SK-N-SH (cell line): ENCODE measurements at regions not wholly inside any gene's neighbourhood (a gene's known extent, or its start where the extent isn't known, plus 50 kb on each side); places are given as distances from the start of the nearest gene placed in this dataset.

ENCODE experiments used
- CTCF ChIA-PET: fragments of 300-600, 350-600 bp; formaldehyde crosslinking; extraction: SDS; loops from one replicate; lab custom pipeline; 2021; lab: Yijun Ruan, JAX
- POLR2A ChIA-PET: fragments of 350-600 bp; sonication (Branson Sonifier 250); formaldehyde crosslinking; extraction: SDS; loops from one replicate; lab custom pipeline; 2020; ENCODE audit warnings: antibody characterized with exemption, inconsistent platforms; lab: Yijun Ruan, JAX
- DNase-seq: peaks from one replicate; pipeline ENCODE4 v3.0.0; 2012
- H2AFZ ChIP-seq: fragments of 200-600 bp; sonication (generic); 2 replicates; pipeline ENCODE4 v1.8.1; 2016; ENCODE audit warnings: antibody characterized with exemption, mild to moderate bottlenecking, low read depth
- H3F3A ChIP-seq: fragments of 200-600 bp; sonication (generic); replicated peaks from 2 replicates; pipeline ENCODE3; 2016; ENCODE audit warnings: antibody characterized with exemption, mild to moderate bottlenecking; ENCODE audit not compliant: insufficient read depth
- H3K27ac ChIP-seq, 2 experiments: fragments of 200-500 bp in 1 of 2; fragments of 200-600 bp in 1 of 2; sonication (Bioruptor generic) in 1 of 2; sonication (generic), shearing (Covaris generic) in 1 of 2; 2 replicates each; pipeline versions ENCODE4 v1.5.1 to v1.6.1; 2014 to 2016; ENCODE audit warnings: low read depth in 2 of 2, inconsistent platforms in 1 of 2, low read length in 1 of 2, mild to moderate bottlenecking in 1 of 2, mixed read lengths in 1 of 2
- H3K27me3 ChIP-seq: fragments of 200-600 bp; sonication (generic), shearing (Covaris generic); 2 replicates; pipeline ENCODE4 v1.6.1; 2016; ENCODE audit warnings: mixed run types; ENCODE audit not compliant: insufficient read depth
- H3K36me3 ChIP-seq, 2 experiments: fragments of 200-500 bp in 1 of 2; fragments of 200-600 bp in 1 of 2; sonication (Bioruptor generic) in 1 of 2; sonication (generic) in 1 of 2; replicated peaks in 1 of 2; 2 replicates each; pipeline versions ENCODE3 to v1.5.1; 2014 to 2016; ENCODE audit warnings: low read length in 1 of 2, mild to moderate bottlenecking in 1 of 2; ENCODE audit not compliant: insufficient read depth in 2 of 2, control insufficient read depth in 1 of 2
- H3K4me1 ChIP-seq, 2 experiments: fragments of 200-500 bp in 1 of 2; fragments of 200-600 bp in 1 of 2; sonication (Bioruptor generic) in 1 of 2; sonication (generic), shearing (Covaris generic) in 1 of 2; 2 replicates each; pipeline versions ENCODE4 v1.5.1 to v1.6.1; 2014 to 2016; ENCODE audit warnings: low read depth in 1 of 2, low read length in 1 of 2, mixed run types in 1 of 2; ENCODE audit not compliant: insufficient read depth in 2 of 2, control insufficient read depth in 1 of 2
- H3K4me2 ChIP-seq: fragments of 200-600 bp; sonication (generic), shearing (Covaris generic); 2 replicates; pipeline ENCODE4 v1.6.1; 2017; ENCODE audit warnings: mixed run types
- H3K4me3 ChIP-seq, 2 experiments: fragments of 200-500 bp in 1 of 2; fragments of 200-600 bp in 1 of 2; sonication (Bioruptor generic) in 1 of 2; sonication (generic), shearing (Covaris generic) in 1 of 2; 2 replicates each; pipeline versions ENCODE4 v1.5.1 to v1.8.1; 2014 to 2016; ENCODE audit warnings: low read depth in 2 of 2, inconsistent platforms in 1 of 2, low read length in 1 of 2, mild to moderate bottlenecking in 1 of 2, mixed read lengths in 1 of 2, moderate library complexity in 1 of 2
- H3K79me2 ChIP-seq: fragments of 200-600 bp; sonication (generic); 2 replicates; pipeline ENCODE4 v1.8.1; 2017; ENCODE audit warnings: mild to moderate bottlenecking; ENCODE audit not compliant: insufficient read depth
- H3K9ac ChIP-seq: fragments of 200-600 bp; sonication (generic); 2 replicates; pipeline ENCODE4 v1.6.1; 2017; ENCODE audit warnings: mixed run types
- H3K9me2 ChIP-seq: fragments of 200-600 bp; sonication (generic); 2 replicates; pipeline ENCODE4 v1.6.1; 2017; ENCODE audit warnings: mixed run types
- H3K9me3 ChIP-seq: fragments of 200-600 bp; sonication (generic); 2 replicates; pipeline ENCODE4 v1.6.1; 2017; ENCODE audit warnings: mixed run types, mild to moderate bottlenecking, moderate library complexity
- H4K20me1 ChIP-seq: fragments of 200-600 bp; sonication (generic); 2 replicates; pipeline ENCODE4 v1.6.1; 2017; ENCODE audit warnings: mild to moderate bottlenecking, mixed run types; ENCODE audit not compliant: insufficient read depth
- ELF1 ChIP-seq: IDR thresholded peaks from 2 replicates; pipeline ENCODE4 v1.4.0; 2012
- EZH2phosphoT487 ChIP-seq: fragments of 200-600 bp; sonication (generic); IDR thresholded peaks from 2 replicates; pipeline ENCODE4 v1.6.1; 2017; ENCODE audit warnings: low read depth, mixed run types, mild to moderate bottlenecking, antibody characterized with exemption, moderate library complexity, borderline replicate concordance
- FOXJ3 ChIP-seq: sonication (generic); formaldehyde crosslinking; IDR thresholded peaks from 2 replicates; pipeline ENCODE4 v1.5.1; 2020; ENCODE audit warnings: mild to moderate bottlenecking, missing genetic modification reagents
- GABPA ChIP-seq: IDR thresholded peaks from 2 replicates; pipeline ENCODE4 v1.4.0; 2012; ENCODE audit warnings: low read depth, mild to moderate bottlenecking
- IRF3 ChIP-seq: fragments of 150-350 bp; IDR thresholded peaks from 2 replicates; pipeline ENCODE4 v1.6.1; 2016; ENCODE audit warnings: mild to moderate bottlenecking, low read depth, low read length
- MXI1 ChIP-seq: IDR thresholded peaks from 2 replicates; pipeline ENCODE4 v1.6.1; 2012; ENCODE audit warnings: mild to moderate bottlenecking, low read depth, low read length, improper control_type of control experiment
- NRF1 ChIP-seq: IDR thresholded peaks from 2 replicates; pipeline ENCODE4 v1.6.1; 2012; ENCODE audit warnings: low read depth, mild to moderate bottlenecking, low read length
- PBX3 ChIP-seq: IDR thresholded peaks from 2 replicates; pipeline ENCODE4; 2012
- REST ChIP-seq: IDR thresholded peaks from 2 replicates; pipeline ENCODE4 v1.6.1; 2012; ENCODE audit warnings: mild to moderate bottlenecking, low read depth, low read length, moderate library complexity
- RXRA ChIP-seq: IDR thresholded peaks from 2 replicates; pipeline ENCODE4 v1.4.0; 2012; ENCODE audit warnings: low read depth, mild to moderate bottlenecking, borderline replicate concordance
- SIN3A ChIP-seq: IDR thresholded peaks from 2 replicates; pipeline ENCODE4 v1.6.1; 2012; ENCODE audit warnings: low read depth, mild to moderate bottlenecking, low read length, moderate library complexity, borderline replicate concordance
- SMC3 ChIP-seq: IDR thresholded peaks from 2 replicates; pipeline ENCODE4 v1.6.1; 2012; ENCODE audit warnings: low read depth, low read length, improper control_type of control experiment
- TAF1 ChIP-seq: IDR thresholded peaks from 2 replicates; pipeline ENCODE4 v1.6.1; 2012; ENCODE audit warnings: low read depth, mild to moderate bottlenecking, low read length, moderate library complexity, borderline replicate concordance
- TCF12 ChIP-seq: IDR thresholded peaks from 2 replicates; pipeline ENCODE4 v1.4.0; 2012
- ZBTB33 ChIP-seq: IDR thresholded peaks from 2 replicates; pipeline ENCODE4 v1.4.0; 2012; ENCODE audit warnings: low read depth, borderline replicate concordance
- WGBS: methylation state at CpG from one replicate; pipeline ENCODE4 v1.1.6; 2017; ENCODE audit warnings: low lambda C conversion rate; 5-methylcytosine and 5-hydroxymethylcytosine counted together
- TF ChIP-seq, protein P1 (sequence below): IDR thresholded peaks from 2 replicates; pipeline ENCODE4 v1.4.0; 2012; ENCODE audit warnings: low read depth, borderline replicate concordance
- TF ChIP-seq, protein P2 (sequence below): IDR thresholded peaks from 2 replicates; pipeline ENCODE4 v1.4.0; 2012; ENCODE audit warnings: low read depth

GRCh38 chr18:60873708-60874107 lies 459.5 kb upstream of the CDH20 start (continued):
- TF ChIP-seq FOXJ3 (CRISPR knock-in tag) = no peak
- TF ChIP-seq TAF1 = no peak
- TF ChIP-seq PBX3 = no peak

GRCh38 chr18:60875957-60876507 lies 457.2 kb upstream of the CDH20 start:
- H3K4me3 ChIP-seq = no peak overlapping the region
- CTCF ChIA-PET = interaction anchor here (0.8 kb wide), 1 partner anchor 41 kb away, joined by 3 read pairs; no protein-coding TSS in a partner anchor
- H3K9ac ChIP-seq = no peak overlapping the region
- H3K9me2 ChIP-seq = no peaks in the 10 kb centered on the region
- H2AFZ ChIP-seq = no peak overlapping the region
- no peak for DNase-seq
- TF ChIP-seq SIN3A (no peak), RXRA (no peak), ZBTB33 (no peak), IRF3 (no peak), SMC3 (no peak), MXI1 (no peak), FOXJ3 (CRISPR knock-in tag) (no peak), NRF1 (no peak), TCF12 (no peak), PBX3 (no peak), EZH2phosphoT487 (no peak), GABPA (no peak), ELF1 (no peak), REST (no peak)
- TF ChIP-seq, protein P1, sequence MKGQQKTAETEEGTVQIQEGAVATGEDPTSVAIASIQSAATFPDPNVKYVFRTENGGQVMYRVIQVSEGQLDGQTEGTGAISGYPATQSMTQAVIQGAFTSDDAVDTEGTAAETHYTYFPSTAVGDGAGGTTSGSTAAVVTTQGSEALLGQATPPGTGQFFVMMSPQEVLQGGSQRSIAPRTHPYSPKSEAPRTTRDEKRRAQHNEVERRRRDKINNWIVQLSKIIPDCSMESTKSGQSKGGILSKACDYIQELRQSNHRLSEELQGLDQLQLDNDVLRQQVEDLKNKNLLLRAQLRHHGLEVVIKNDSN = no peak
- TF ChIP-seq, protein P2, sequence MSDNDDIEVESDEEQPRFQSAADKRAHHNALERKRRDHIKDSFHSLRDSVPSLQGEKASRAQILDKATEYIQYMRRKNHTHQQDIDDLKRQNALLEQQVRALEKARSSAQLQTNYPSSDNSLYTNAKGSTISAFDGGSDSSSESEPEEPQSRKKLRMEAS = no peak
- POLR2A ChIA-PET = no interaction called here
- no peaks in the 10 kb centered on the region for H3K9me3 ChIP-seq
- WGBS = 72% methylated on average over 6 of the region's 6 CpGs
- H3K4me1 ChIP-seq = no peaks in the 10 kb centered on the region; a peak in 1 of 4 replicates
- no peaks in the 10 kb centered on the region for H3F3A ChIP-seq
- H3K36me3 ChIP-seq = no peaks in the 10 kb centered on the region
- H3K4me2 ChIP-seq = no peak overlapping the region
- no peaks in the 10 kb centered on the region for H3K27me3 ChIP-seq
- H3K79me2 ChIP-seq = no peaks in the 10 kb centered on the region
- no peak overlapping the region for H3K27ac ChIP-seq
- H4K20me1 ChIP-seq = no peaks in the 10 kb centered on the region
